Urinary bladder (tissue), 1 donor: ENCODE measurements at regions not wholly inside any gene's neighbourhood (a gene's known extent, or its start where the extent isn't known, plus 50 kb on each side); places are given as distances from the start of the nearest gene placed in this dataset. TPM values are rescaled to one million over a fixed set of nuclear protein-coding genes. Genes with fewer than 3 reads are reported as not detected.

ENCODE experiments used
- small RNA-seq: library from RNA; depleted of rRNA; stranded (forward); fragments of <200 nt; gene quantifications from one replicate; pipeline ENCODE3, GENCODE V24; 2014

Small RNA genes in the stretch of these regions (small RNA-seq; reads per million reads assigned to genes)
- gene MRPL57P1: not detected
